Left forelimb (tissue), 1 donor: ENCODE measurements at regions not wholly inside any gene's neighbourhood (a gene's known extent, or its start where the extent isn't known, plus 50 kb on each side); places are given as distances from the start of the nearest gene placed in this dataset.

Source experiments
- DNase-seq: peaks from one replicate; pipeline ENCODE4 v3.0.0-alpha.2; 2018; ENCODE audit warnings: low spot score

- DNase-seq, result no peak
Measured at GRCh38 chr12:127304751-127305725, 961.9 kb upstream of the TMEM132C start.

GRCh38 chr12:127306604-127307215 lies 960.3 kb upstream of the TMEM132C start:
- no peak for DNase-seq

GRCh38 chr12:127307528-127307927 lies 959.4 kb upstream of the TMEM132C start:
- no peak for DNase-seq

GRCh38 chr12:127308148-127308547 lies 958.8 kb upstream of the TMEM132C start:
- DNase-seq, result no peak

GRCh38 chr12:127310548-127310947 lies 956.4 kb upstream of the TMEM132C start:
- no peak for DNase-seq

GRCh38 chr12:127311720-127312364 lies 955.1 kb upstream of the TMEM132C start:
- no peak for DNase-seq

GRCh38 chr12:127324681-127325080 lies 942.3 kb upstream of the TMEM132C start:
- no peak for DNase-seq

- no peak for DNase-seq
Measured at GRCh38 chr12:127327986-127328385, 939.0 kb upstream of the TMEM132C start.

GRCh38 chr12:127328867-127329266 lies 938.1 kb upstream of the TMEM132C start:
- no peak for DNase-seq

- no peak for DNase-seq
Measured at GRCh38 chr12:127334365-127334764, 932.6 kb upstream of the TMEM132C start.

GRCh38 chr12:127334912-127335644 lies 931.9 kb upstream of the TMEM132C start:
- no peak for DNase-seq

- no peak for DNase-seq
Measured at GRCh38 chr12:127336416-127336815, 930.6 kb upstream of the TMEM132C start.

- DNase-seq, result no peak
Measured at GRCh38 chr12:127339065-127339464, 927.9 kb upstream of the TMEM132C start.

GRCh38 chr12:127340381-127340780 lies 926.6 kb upstream of the TMEM132C start:
- no peak for DNase-seq

GRCh38 chr12:127342861-127343260 lies 924.1 kb upstream of the TMEM132C start:
- no peak for DNase-seq

GRCh38 chr12:127343940-127344339 lies 923.0 kb upstream of the TMEM132C start:
- no peak for DNase-seq

- DNase-seq, result no peak
Measured at GRCh38 chr12:127351481-127352010, 915.4 kb upstream of the TMEM132C start.

- no peak for DNase-seq
Measured at GRCh38 chr12:127355061-127355841, 911.7 kb upstream of the TMEM132C start.

- no peak for DNase-seq
Measured at GRCh38 chr12:127358888-127359287, 908.1 kb upstream of the TMEM132C start.

GRCh38 chr12:127360580-127360979 lies 906.4 kb upstream of the TMEM132C start:
- DNase-seq, result no peak

GRCh38 chr12:127362121-127362520 lies 904.8 kb upstream of the TMEM132C start:
- DNase-seq, result no peak
